ENCODE measurements at regions not wholly inside any gene's neighbourhood (a gene's known extent, or its start where the extent isn't known, plus 50 kb on each side); places are given as distances from the start of the nearest gene placed in this dataset.

GRCh38 chr1:229024528-229025130 lies 246.3 kb upstream of the RAB4A start:
- TF ChIP-seq, protein P1, sequence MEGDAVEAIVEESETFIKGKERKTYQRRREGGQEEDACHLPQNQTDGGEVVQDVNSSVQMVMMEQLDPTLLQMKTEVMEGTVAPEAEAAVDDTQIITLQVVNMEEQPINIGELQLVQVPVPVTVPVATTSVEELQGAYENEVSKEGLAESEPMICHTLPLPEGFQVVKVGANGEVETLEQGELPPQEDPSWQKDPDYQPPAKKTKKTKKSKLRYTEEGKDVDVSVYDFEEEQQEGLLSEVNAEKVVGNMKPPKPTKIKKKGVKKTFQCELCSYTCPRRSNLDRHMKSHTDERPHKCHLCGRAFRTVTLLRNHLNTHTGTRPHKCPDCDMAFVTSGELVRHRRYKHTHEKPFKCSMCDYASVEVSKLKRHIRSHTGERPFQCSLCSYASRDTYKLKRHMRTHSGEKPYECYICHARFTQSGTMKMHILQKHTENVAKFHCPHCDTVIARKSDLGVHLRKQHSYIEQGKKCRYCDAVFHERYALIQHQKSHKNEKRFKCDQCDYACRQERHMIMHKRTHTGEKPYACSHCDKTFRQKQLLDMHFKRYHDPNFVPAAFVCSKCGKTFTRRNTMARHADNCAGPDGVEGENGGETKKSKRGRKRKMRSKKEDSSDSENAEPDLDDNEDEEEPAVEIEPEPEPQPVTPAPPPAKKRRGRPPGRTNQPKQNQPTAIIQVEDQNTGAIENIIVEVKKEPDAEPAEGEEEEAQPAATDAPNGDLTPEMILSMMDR (IDR thresholded peaks at IDR 0.05): no peak
- TF ChIP-seq POLR2A (IDR thresholded peaks at IDR 0.05): no peak

Measured in right lobe of liver (tissue), 4 donors.